GM19238 (cell line): ENCODE measurements at regions not wholly inside any gene's neighbourhood (a gene's known extent, or its start where the extent isn't known, plus 50 kb on each side); places are given as distances from the start of the nearest gene placed in this dataset.
"Not testable (repeated sequence)": the region's sequence is repeated elsewhere in the genome, so short reads cannot be mapped to it uniquely, and the experiment has no call there.

Source experiments
- DNase-seq: peaks from one replicate; pipeline ENCODE4 v3.0.0; 2011; ENCODE audit warnings: low spot score; ENCODE audit not compliant: insufficient read length

DNA sequence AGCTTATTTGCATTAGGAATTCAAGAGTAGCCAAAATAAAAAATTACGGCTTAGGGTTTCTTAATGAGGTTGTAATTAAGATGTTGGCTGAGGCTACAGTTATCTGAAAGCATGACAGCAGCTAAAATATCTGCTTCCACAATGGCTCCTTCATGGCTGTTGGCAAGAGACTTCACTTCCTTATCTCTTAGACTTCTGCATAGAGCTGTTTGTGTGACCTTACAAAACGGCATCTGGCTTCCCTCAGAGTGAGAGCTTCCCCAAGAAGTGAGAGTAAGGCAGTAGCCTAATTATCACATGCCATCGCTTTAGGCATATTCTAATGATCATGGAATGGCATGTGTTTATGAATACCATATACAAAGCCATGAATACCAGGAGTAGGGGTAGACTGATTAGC is 57.6 kb downstream of the CCDC59 start:
- DNase-seq, result no peak

DNA sequence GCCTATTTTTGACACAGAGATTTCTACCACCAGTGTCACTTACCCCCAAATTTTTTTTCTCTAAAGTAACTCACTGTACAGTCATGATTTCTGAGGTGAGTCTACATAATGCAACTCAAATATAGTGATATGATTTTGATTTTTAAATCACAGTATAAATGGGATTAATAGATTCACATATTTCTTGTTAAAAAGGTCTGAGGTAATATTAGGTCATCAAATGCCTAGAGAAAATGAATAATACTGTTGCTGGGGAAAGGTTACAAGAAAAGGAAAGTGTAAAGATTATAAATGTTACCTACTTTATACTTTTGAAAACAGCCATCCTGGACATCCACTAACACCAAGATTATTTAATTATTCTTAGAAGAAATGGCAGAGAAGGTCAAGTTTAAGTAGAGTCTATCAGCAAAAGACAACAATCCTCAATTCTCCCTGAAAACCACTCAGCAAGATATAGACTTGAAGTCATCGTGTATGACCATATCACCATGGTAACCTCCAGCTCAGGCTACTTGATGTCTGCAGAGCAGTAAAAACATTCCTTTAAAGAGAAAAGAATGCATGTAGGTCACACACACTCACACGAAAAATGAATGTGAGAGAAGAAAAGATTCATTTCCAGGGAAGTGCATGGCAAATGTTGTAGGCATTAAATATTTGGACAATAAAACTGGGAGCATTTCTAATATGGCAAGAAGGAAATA is 58.7 kb downstream of the CCDC59 start:
- no peak for DNase-seq

DNA sequence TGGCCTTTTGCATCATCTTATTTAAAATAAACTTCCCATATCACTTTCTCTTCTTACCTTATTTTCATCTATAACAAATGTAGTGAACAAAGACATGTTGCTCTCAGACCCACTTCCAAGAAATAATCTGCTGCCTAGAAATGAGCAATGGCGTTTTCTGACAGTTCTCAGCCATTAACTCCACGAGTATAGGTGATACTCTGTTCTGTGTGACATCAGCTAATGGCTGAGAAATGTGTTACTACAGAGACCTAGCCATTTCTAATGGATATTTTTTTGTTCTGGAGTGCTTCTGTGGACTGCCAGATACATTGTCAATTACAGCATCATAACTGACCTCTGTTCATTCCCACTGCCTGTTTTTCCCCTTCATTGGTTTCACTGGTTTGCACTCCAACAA is 67.8 kb downstream of the CCDC59 start:
- DNase-seq, result no peak

DNA sequence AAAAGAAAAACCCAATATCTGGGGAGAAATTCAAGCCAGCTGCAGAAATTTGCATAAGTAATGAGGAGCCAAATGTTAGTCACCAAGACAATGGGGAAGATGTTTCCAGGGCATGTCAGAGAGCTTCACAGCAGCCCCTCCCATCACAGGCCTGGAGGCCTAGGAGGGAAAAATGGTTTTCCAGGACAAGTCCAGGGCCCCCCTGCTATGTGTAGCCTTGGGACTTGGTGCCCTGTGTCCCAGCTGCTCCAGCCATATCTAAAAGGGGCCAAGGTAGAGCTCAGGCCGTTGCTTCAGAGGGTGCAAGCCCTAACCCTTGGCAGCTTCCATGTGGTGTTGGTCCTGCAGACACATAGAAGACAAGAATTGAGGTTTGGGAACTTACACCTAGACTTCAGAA is 76.9 kb downstream of the CCDC59 start:
- not testable (repeated sequence) for DNase-seq

DNA sequence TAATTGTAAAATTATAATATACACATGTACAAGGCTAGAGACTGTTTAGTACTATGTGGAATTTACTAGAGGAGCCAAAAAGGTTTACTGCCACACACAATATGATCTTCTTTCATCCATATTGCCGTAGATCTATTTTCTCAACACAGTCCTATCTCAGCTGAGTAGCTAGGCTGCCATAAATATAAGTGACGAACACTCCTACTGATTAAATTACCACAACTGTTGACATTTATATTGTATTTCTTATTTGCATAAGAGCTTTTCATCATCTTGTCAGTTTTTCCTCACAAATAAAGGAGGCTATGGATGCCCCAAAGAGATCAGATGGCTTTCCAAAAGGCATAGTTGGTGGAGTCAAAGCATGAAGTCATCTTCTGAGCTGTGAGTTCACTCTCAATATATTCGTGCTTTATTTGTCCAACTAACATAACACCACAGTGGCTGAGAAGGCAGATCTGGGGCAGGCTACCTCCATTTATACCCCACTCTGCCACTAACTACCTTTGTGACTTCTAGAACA is 78.6 kb downstream of the CCDC59 start:
- DNase-seq, result no peak

DNA sequence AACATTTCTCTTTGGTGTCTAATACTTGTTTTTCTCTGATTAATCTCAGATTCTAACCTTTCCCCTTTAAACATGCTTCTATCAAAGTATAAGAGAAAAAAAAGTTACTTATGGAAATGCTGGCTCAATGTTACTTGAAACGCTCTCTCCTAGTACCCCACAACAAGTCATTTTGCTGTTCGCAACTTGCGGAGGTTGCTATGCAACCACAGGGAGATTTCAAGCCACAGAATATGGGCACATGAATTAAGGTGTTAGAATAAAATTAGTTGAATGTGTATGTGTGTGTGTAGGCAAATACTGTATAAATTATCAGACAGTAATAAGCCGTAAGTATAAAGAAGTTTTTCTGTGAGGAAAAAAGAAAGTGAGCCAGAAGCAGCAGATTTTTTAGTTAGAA is 80.6 kb downstream of the CCDC59 start:
- DNase-seq, result no peak

DNA sequence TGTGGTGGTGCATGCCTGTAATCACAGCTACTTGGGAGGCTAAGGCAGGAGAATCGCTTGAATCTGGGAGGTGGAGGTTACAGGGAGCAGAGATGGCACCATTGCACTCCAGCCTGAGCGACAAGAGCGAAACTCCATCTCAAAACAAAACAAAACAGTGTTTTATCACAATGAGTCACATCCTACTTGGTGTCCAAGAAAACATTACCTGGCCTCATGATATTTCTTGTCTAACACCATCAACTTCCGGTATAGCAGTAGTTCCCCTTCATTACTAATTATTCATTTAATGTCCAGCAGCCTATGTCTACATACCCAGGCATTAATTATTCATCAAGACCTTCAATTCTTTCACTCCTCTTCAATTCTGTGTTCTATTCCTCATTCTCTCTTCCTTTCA is 115.5 kb downstream of the CCDC59 start:
- DNase-seq, result no peak

DNA sequence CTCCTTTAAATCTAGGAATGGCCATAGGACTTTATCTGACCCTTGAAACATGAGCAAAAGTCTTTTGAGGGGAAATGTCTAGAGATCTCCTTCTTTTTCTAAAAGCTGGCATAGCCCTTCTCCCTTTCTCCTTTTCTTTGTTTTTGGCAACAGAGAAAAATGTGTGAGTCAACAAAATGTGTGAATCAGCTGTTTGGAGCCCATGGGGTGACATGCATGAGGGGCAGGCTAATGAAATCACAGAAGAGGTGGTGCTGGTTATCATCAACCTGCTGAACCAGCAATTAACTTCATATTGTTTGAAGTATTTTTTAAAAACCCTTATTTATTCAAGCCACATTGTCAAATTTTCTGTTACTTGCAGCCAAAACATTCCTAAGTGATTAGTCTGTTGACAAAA is 132.3 kb downstream of the CCDC59 start:
- DNase-seq, result no peak

DNA sequence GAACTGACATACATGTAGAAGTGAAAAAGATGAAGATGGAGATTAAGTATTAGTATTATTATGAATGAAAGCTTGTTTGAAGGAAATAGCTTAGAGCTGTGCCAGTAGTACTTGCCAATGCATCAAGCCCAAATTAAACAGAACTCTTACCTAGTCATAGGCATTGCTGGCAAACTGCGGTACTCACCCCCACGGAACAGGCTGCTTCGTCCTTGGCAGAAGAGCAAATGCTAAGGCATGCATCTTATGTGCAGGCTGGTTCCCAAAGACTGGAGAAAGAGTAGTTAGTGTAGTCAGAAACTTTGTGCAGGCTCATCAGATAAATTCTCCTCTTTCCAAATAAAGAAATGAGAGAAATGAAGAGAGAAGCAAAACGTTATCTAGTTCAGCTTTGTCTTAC is 134.8 kb downstream of the CCDC59 start:
- no peak for DNase-seq

DNA sequence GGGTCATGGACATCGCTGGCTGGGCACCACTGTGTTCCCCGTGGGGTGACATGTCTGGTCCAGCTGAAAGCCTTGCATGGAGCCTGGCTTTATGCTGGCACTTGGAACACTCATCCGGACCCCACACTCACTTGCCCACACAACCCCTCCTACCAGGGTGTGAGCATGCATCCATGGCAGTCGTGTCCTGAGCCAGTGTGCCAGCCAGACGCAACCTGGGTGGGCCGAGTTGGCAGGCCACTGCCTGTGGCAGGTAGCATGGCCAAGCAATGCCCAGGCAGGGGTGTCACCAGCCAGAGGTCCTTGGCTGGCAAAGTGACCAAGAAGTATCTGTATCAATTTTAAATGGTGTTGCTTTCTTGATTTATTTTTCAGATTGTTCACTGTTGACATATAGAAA is 141.7 kb downstream of the CCDC59 start:
- no peak for DNase-seq

DNA sequence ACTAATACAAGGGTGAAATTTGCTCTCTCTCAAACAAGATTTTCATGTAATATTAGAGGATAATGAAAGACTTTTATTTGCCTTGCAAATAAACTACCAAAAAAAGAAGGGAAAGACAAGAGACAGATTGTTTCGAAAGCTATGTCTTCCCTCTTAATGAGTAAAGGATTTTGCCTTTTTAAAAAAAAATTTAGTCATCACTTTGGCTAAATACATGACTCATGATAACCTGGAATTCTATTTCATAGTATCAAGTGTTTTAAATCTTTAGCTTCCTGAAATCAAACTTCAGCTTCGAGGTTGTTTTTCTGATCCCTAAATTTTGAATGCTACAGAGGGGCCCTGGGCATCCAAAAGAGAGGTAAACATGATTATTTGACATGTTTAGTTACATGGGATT is 144.4 kb downstream of the CCDC59 start:
- DNase-seq, result no peak

DNA sequence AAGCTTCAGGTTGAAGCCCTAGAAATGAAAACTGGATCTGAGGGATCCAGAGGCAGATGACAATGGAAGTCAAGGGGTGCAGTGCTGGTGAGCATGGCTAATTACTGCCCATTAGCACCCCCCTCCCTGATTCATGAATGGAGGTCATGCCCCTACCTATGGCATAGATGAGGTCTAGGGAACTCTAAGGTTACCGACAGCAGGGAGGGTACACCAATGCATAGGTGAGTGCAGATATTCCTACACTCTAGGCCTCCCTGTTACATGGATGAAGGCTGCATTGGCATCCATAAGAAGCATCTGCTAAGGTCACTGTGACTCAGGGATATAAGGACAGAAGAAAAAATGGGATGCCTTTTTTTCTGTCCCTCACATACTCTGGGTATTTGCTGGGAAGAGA is 147.3 kb downstream of the CCDC59 start:
- no peak for DNase-seq

DNA sequence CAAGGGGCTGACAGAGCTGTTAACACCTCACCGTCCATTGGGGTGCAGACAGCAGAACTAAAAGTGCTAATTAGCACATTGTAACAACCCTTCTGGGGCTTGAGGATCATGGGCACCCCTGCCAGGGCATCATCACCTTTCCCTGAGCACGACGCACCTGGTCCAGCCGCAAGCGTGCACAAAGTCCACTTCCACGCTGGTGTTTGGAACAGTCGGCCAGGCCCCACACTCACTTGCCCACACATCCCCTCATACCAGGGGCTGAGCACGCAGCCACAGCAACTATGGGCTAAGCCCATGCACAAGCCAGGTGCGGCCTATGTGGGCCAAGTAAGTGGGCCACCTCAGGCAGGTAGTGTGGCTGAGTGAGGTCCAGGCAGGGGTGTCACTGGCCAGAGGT is 148.7 kb downstream of the CCDC59 start:
- no peak for DNase-seq

DNA sequence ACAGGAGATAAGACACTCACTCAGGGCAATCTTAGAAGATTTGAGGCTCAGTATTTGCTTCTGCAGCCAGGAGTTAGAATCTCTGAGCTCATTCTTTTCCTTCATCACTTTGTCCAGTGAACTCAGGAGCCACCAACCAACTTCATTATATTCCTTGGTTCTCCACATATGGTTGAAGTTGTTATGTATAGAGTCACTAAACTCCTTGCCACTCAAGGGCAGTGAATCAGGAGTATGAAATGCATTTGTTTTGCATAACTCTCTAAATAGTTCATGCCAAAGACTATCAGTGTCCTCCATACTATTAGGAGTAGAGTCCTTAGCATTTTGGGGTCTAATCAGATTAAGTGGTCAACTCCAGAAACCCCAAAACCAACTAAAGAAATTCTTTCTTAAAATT is 150.6 kb downstream of the CCDC59 start:
- no peak for DNase-seq

DNA sequence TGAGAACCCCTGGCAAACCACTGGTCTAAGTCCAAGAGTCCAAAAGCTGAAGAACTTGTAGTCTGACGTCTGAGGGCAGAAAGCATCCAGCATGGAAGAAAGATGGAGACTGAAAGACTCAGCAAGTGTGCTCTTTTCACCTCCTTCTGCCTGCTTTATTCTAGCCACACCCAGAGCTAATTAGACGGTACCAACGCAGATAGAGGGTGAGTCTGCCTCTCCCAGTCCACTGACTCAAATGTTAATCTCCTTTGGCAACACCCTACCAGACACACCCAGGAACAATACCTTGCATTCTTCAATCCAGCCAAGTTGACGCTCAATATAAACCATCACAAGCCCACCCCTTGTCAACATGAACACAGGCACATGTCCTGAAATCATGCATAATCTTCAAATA is 155.1 kb downstream of the CCDC59 start:
- DNase-seq, result no peak

DNA sequence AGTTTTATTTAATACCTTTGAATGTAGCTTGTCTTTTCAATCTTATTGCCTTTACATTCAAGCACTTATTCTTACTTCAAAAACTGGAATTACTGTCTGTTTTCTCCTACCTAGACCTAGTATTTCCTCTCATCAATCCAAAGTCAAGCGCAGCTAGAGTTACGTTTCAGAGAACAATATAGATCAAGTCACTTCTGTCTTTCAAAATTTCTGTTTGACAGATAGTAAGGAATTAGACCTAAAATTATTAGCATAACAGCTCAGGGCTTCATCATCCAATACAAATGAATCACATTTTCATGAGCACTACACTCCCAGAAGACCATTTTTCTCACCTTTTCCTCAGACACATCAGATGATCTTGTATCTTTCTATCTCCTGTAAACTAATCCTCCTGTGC is 170.6 kb downstream of the CCDC59 start:
- no peak for DNase-seq

DNA sequence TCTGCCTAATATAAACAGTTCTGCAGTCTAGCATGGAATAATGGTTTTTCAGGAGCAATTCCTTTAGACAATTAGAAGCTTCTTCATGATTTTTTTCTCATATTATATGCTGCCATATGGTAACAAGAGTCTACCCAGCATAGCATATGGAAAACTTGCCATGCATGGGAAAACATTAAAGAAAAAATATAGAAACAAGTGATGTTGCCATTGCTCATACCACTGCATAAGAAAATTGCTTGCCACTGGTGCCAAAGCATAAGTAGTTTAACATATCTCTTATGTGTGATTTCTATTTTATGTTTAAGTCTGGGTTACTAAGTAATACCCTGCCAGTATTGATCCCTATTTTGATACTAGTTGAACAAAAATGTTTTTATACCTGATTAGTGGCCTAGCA is 171.2 kb downstream of the CCDC59 start:
- no peak for DNase-seq

DNA sequence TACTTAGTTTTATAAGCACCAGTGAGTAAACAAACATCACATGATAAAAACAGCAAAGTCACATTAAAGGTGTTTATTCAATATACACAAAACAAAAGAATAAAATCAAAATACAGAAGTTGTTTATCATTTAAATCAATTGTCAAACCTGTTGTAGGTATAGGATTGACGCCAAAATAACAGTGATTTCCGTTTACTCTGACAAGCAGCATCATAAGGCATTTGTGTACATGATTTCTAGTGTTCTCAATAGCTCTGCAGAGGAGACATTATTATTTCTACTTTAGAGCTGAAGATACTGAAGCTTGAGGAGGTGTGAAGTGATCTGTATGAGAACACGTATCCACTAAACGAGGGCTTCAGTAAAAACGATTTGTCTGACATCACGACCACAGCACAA is 171.9 kb downstream of the CCDC59 start:
- DNase-seq, result no peak

DNA sequence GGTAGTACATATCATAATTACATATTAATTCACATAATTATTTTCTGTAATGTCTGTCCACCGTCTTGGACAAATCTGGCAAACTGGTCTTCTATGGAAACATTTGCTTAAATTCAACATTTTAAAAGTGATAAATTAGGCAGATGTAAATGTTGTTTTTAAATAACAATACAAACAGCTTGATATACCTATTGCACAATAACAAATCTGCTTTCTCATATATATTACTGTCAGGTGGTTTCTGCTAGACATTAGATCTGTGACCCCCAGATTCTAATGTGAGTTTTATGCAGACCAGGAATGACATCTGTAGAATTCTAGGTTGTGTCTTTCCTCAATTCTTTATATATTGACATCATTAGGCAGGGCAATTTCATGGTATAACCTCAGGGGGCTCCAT is 173.3 kb downstream of the CCDC59 start:
- no peak for DNase-seq

DNA sequence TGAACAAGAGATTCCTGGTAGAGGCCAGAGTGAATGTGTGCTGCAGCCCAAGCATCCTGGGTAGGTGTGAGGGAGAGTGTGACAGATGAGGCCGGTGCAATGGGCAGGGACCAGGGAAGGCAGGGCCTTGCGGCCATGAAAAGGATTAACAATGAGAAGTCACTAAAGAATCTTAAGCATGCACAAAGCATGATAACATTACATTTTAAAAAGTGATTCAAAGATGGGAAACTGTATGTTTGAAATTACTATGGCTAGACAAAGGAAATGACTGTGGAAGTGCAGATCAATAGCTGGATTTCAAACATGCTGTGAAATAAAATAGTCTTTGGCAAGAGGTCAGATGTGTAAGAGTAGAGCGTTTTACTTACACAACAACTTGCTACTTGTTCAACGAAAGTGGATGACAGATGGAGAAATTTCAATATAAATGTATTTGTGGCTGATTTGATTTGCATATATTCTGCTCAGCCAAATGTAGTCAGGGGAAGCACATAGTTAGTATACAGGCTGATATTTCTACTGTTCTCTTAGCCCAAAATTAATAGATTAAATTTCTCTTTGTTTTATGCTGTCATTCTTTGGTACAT is 175.5 kb downstream of the CCDC59 start:
- no peak for DNase-seq

DNA sequence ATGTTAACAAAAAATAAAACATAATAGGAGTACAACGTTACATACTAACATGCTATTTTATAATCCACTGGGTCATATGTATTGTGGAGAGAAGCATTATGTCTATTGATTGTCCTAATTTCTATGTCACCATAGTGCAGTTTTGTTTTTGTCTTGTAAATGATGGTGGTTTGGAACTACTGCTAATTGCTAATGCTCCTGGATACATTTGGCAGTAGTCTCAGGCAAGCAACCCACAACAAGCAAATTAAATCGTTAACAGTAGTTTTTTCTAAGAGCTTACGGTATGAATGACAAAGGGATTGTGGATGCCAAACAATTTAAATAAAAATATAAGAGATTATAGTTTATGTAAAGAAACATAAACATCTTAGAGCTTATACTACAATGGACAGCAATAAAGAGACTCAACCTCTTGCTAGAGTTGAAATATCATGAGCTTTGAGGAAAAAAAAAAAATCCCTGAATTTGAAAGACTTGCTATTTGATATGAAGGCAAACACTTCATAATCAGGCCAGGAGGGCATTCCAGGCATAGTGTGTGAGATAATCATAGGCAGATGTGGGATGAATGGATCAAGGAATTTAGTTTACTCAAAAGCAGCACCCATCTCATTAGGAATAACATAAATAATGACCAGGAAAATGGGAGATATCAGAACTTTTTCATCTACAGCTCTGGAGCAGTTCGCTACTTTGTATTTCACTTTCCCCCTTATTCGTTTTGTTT is 181.3 kb downstream of the CCDC59 start:
- no peak for DNase-seq

DNA sequence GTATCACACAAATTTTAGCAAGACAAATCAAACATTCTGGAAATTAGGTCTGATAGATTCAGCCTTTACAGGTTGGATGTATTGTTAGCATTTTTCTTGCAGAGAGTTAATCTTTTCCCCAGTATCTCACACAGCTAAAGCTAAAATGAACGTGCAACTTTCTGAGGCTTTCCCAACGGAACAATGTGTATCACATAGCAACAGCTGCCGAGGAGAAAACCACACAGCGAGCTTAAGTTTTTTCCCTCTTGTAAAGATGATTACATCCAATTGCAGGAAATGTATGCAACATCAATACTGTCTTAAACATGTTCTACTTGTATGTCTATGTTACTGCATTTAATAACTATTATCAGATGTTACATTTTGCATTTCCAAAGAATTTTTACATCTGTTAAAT is 182.2 kb downstream of the CCDC59 start:
- DNase-seq, result no peak

DNA sequence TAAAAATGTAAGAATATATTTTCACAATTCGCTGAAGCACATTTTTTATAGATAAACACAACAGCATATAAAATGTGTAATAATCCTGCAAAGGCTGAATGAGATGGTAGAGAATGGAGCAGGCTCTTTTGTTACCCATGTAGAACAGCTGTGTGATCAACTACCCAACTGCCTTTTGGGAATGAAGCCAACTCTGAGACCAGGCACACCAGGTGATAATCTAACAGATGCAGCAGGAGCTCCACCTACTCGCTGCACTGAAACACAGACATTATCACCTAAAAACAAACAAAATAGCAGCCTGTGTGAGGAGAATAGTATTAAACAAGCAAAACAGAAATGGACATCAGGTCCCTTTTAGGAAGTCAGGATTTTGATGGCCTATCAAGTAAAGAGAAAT is 183.3 kb downstream of the CCDC59 start:
- DNase-seq, result no peak
